H9 (cell line): ENCODE measurements at regions not wholly inside any gene's neighbourhood (a gene's known extent, or its start where the extent isn't known, plus 50 kb on each side); places are given as distances from the start of the nearest gene placed in this dataset.

Experiments
- DNase-seq: peaks from one replicate; pipeline ENCODE4 v3.0.0-alpha.2; 2017
- H2AFZ ChIP-seq: one replicate; pipeline ENCODE4 v1.6.1; 2013; ENCODE audit warnings: mild to moderate bottlenecking, low read length, control low read depth, moderate library complexity
- H2AK5ac ChIP-seq: 2 replicates; pipeline ENCODE4 v1.6.1; 2013; ENCODE audit warnings: low read length, control low read depth, mixed read lengths; ENCODE audit not compliant: insufficient read length
- H2BK120ac ChIP-seq: one replicate; pipeline ENCODE4 v1.6.1; 2013; ENCODE audit warnings: low read depth, mild to moderate bottlenecking, low read length, control low read depth, inconsistent platforms; ENCODE audit not compliant: poor library complexity, severe bottlenecking
- H2BK12ac ChIP-seq: 2 replicates; pipeline ENCODE4 v1.6.1; 2013; ENCODE audit warnings: low read length, control low read depth, mixed read lengths, low read depth; ENCODE audit not compliant: insufficient read length
- H2BK15ac ChIP-seq: 2 replicates; pipeline ENCODE4 v1.6.1; 2013; ENCODE audit warnings: low read depth, low read length, control low read depth
- H2BK20ac ChIP-seq: one replicate; pipeline ENCODE4 v1.6.1; 2013; ENCODE audit warnings: low read depth, mild to moderate bottlenecking, low read length, control low read depth, inconsistent platforms; ENCODE audit not compliant: poor library complexity, severe bottlenecking
- H2BK5ac ChIP-seq: 2 replicates; pipeline ENCODE4 v1.6.1; 2013; ENCODE audit warnings: low read length, control low read depth, mixed read lengths; ENCODE audit not compliant: insufficient read length
- H3K14ac ChIP-seq: 2 replicates; pipeline ENCODE4 v1.6.1; 2013; ENCODE audit warnings: low read length, control low read depth; ENCODE audit not compliant: insufficient read depth
- H3K18ac ChIP-seq: 2 replicates; pipeline ENCODE4 v1.6.1; 2013; ENCODE audit warnings: low read depth, mild to moderate bottlenecking, mixed read lengths, low read length, control low read depth; ENCODE audit not compliant: insufficient read length
- H3K23ac ChIP-seq: 2 replicates; pipeline ENCODE4 v1.6.1; 2013; ENCODE audit warnings: low read length, control low read depth, mixed read lengths, low read depth; ENCODE audit not compliant: insufficient read length
- H3K23me2 ChIP-seq: 2 replicates; pipeline ENCODE4 v1.6.1; 2013; ENCODE audit warnings: low read depth, mild to moderate bottlenecking, mixed read lengths, low read length, control low read depth; ENCODE audit not compliant: insufficient read length, poor library complexity, severe bottlenecking
- H3K27ac ChIP-seq: 2 replicates; pipeline ENCODE4 v1.5.1; 2013; ENCODE audit warnings: low read length, control low read depth, mixed read lengths, low read depth; ENCODE audit not compliant: insufficient read length
- H3K27me3 ChIP-seq: 2 replicates; pipeline ENCODE4 v1.6.1; 2013; ENCODE audit warnings: low read length, control low read depth, inconsistent platforms; ENCODE audit not compliant: insufficient read depth
- H3K4ac ChIP-seq: 2 replicates; pipeline ENCODE4 v1.6.1; 2013; ENCODE audit warnings: low read depth, mild to moderate bottlenecking, control low read depth, inconsistent platforms, low read length, moderate library complexity
- H3K4me1 ChIP-seq: 2 replicates; pipeline ENCODE4 v1.6.1; 2013; ENCODE audit warnings: low read length, control low read depth, inconsistent platforms; ENCODE audit not compliant: insufficient read depth
- H3K4me2 ChIP-seq: 2 replicates; pipeline ENCODE4 v1.6.1; 2013; ENCODE audit warnings: low read length, control low read depth, mixed read lengths; ENCODE audit not compliant: insufficient read length, insufficient read depth
- H3K56ac ChIP-seq: 2 replicates; pipeline ENCODE4 v1.6.1; 2013; ENCODE audit warnings: low read depth, mild to moderate bottlenecking, mixed read lengths, low read length, control low read depth; ENCODE audit not compliant: insufficient read length
- H3K79me1 ChIP-seq: 2 replicates; pipeline ENCODE4 v1.6.1; 2013; ENCODE audit warnings: low read depth, mild to moderate bottlenecking, moderate library complexity, low read length, control low read depth, inconsistent platforms; ENCODE audit not compliant: insufficient read depth, poor library complexity, severe bottlenecking
- H3K79me2 ChIP-seq: 2 replicates; pipeline ENCODE4 v1.6.1; 2013; ENCODE audit warnings: low read length, control low read depth, inconsistent platforms; ENCODE audit not compliant: insufficient read depth
- H3K9ac ChIP-seq: 2 replicates; pipeline ENCODE4 v1.6.1; 2013; ENCODE audit warnings: low read length, control low read depth, mixed read lengths; ENCODE audit not compliant: insufficient read length; ENCODE audit errors: extremely low read depth
- H3K9me3 ChIP-seq: one replicate; pipeline ENCODE4 v1.6.1; 2013; ENCODE audit warnings: low read depth, low read length, inconsistent platforms; ENCODE audit not compliant: control insufficient read depth
- H3T11ph ChIP-seq: one replicate; pipeline ENCODE4 v1.6.1; 2013; ENCODE audit warnings: mild to moderate bottlenecking, low read length, control low read depth, inconsistent platforms
- H4K20me1 ChIP-seq: one replicate; pipeline ENCODE4 v1.6.1; 2013; ENCODE audit not compliant: control insufficient read depth, insufficient read length, insufficient read depth
- H4K5ac ChIP-seq: 2 replicates; pipeline ENCODE4 v1.6.1; 2013; ENCODE audit warnings: low read depth, mild to moderate bottlenecking, mixed read lengths, low read length, control low read depth; ENCODE audit not compliant: insufficient read length
- H4K8ac ChIP-seq: replicated peaks from 2 replicates; pipeline ENCODE4 v1.6.1; 2013; ENCODE audit warnings: low read length, control low read depth, mixed read lengths, low read depth; ENCODE audit not compliant: insufficient read length
- H4K91ac ChIP-seq: 2 replicates; pipeline ENCODE4 v1.6.1; 2013; ENCODE audit warnings: low read depth, mild to moderate bottlenecking, moderate library complexity, mixed read lengths, low read length, control low read depth; ENCODE audit not compliant: insufficient read length
- H3K27ac Mint-ChIP-seq, 3 experiments: 2 replicates in 2 of 3; 3 replicates in 1 of 3; pipeline ENCODE4 v1.8.0; 2020 to 2021; ENCODE audit warnings: mixed read lengths in 3 of 3, mild to moderate bottlenecking in 1 of 3, moderate library complexity in 1 of 3
- H3K27me3 Mint-ChIP-seq: 2 replicates; pipeline ENCODE4 v1.8.0; 2021; ENCODE audit warnings: low read depth, mild to moderate bottlenecking, moderate library complexity, mixed read lengths
- H3K36me3 Mint-ChIP-seq, 3 experiments: 2 replicates in 2 of 3; 3 replicates in 1 of 3; pipeline ENCODE4 v1.8.0; 2020 to 2021; ENCODE audit warnings: low read depth in 3 of 3, mixed read lengths in 3 of 3; ENCODE audit not compliant: insufficient read depth in 1 of 3
- H3K4me1 Mint-ChIP-seq, 2 experiments: 2 replicates each; pipeline ENCODE4 v1.8.0; 2020; ENCODE audit warnings: mixed read lengths in 2 of 2
- H3K4me3 Mint-ChIP-seq, 2 experiments: 2 replicates in 1 of 2; 3 replicates in 1 of 2; pipeline ENCODE4 v1.8.0; 2020 to 2021; ENCODE audit warnings: mild to moderate bottlenecking in 2 of 2, mixed read lengths in 2 of 2, moderate library complexity in 1 of 2
- H3K9me3 Mint-ChIP-seq, 2 experiments: 2 replicates in 1 of 2; 3 replicates in 1 of 2; pipeline ENCODE4 v1.8.0; 2020; ENCODE audit warnings: mild to moderate bottlenecking in 2 of 2, mixed read lengths in 2 of 2, moderate library complexity in 1 of 2
- CTCF ChIP-seq: fragments of 200-600 bp; sonication (generic); conservative IDR thresholded peaks from 3 replicates; pipeline ENCODE4 v1.8.0; 2021; ENCODE audit warnings: antibody characterized with exemption, mild to moderate bottlenecking
- WGBS: extraction: QIAGEN DNeasy Blood & Tissue Kit; methylation state at CpG from one replicate; pipeline ENCODE4 v1.1.7; 2013; ENCODE audit warnings: missing lambda C conversion rate, low lambda C conversion rate, mixed read lengths; ENCODE audit not compliant: insufficient read length; ENCODE audit errors: extremely low coverage; 5-methylcytosine and 5-hydroxymethylcytosine counted together

DNA sequence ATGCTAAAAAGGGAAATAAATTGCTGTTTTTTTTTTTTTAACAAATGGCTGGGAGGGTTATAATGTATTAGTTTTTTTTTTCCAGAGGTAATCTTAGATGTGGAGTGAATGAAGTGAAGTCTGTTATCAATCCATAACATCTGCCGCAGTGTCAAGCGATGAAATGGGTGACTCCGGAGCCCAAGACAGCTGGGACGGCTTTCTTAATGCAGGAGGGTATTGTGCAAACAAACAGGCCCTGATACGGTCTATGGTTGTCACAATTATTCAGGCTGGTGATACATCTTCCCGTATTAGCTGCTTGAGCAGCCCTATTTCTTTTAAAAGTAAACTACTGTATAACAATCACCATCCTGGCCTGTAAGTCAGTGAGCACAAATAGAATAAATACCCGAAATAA is 1231.2 kb downstream of the GATA3 start:
- Histone ChIP-seq H4K91ac (no peak overlapping the region), H2AK5ac (no peak overlapping the region), H3K79me1 (no peaks in the 10 kb centered on the region), H3K4me2 (no peak overlapping the region), H2BK12ac (no peak overlapping the region), H2BK5ac (no peak overlapping the region), H3K79me2 (no peaks in the 10 kb centered on the region), H3K4ac (no peak overlapping the region), H3K27me3 (no peaks in the 10 kb centered on the region), H3K27ac (no peak overlapping the region), H3K4me1 (no peaks in the 10 kb centered on the region), H4K5ac (no peak overlapping the region), H3K56ac (no peak overlapping the region), H3K23me2 (no peaks in the 10 kb centered on the region), H2BK20ac (no peak overlapping the region), H3K9me3 (no peaks in the 10 kb centered on the region), H3K18ac (no peak overlapping the region), H3K23ac (no peak overlapping the region), H3K14ac (no peak overlapping the region), H4K8ac (no peak overlapping the region), H2BK15ac (no peak overlapping the region), H2BK120ac (no peak overlapping the region), H3T11ph (no peak overlapping the region), H3K9ac (no peak overlapping the region), H2AFZ (no peak overlapping the region), H4K20me1 (no peaks in the 10 kb centered on the region)
- no peak for DNase-seq
- Mint-ChIP-seq H3K9me3 (0 out of 5 replicates have a peak, but pooled peaks cover 0 to 2% of the 10 kb centered on the region in 2 experiments), H3K27ac (no peak overlapping the region), H3K4me3 (no peak overlapping the region), H3K27me3 (no peaks in the 10 kb centered on the region; the same call in 1 of the 2 replicates), H3K36me3 (peaks cover 0 to 3% (median 0%) of the 10 kb centered on the region in 3 experiments; a peak in 1 of 7 replicates), H3K4me1 (no peaks in the 10 kb centered on the region)
- no peak for TF ChIP-seq CTCF
- no CpG with 5 or more reads among the region's 7 CpGs for WGBS
